Right lung (tissue), 2 donors: ENCODE measurements at regions not wholly inside any gene's neighbourhood (a gene's known extent, or its start where the extent isn't known, plus 50 kb on each side); places are given as distances from the start of the nearest gene placed in this dataset.

Experiments used
- DNase-seq, 2 donors: peaks; one replicate each; pipeline ENCODE4 v3.0.0-alpha.2; 2013

- no peak for DNase-seq
Observed at GRCh38 chr12:76220980-76221379, 127.2 kb downstream of the BBS10 start.

GRCh38 chr12:76219806-76220205, 128.4 kb downstream of the BBS10 start:
- no peak for DNase-seq

DNA sequence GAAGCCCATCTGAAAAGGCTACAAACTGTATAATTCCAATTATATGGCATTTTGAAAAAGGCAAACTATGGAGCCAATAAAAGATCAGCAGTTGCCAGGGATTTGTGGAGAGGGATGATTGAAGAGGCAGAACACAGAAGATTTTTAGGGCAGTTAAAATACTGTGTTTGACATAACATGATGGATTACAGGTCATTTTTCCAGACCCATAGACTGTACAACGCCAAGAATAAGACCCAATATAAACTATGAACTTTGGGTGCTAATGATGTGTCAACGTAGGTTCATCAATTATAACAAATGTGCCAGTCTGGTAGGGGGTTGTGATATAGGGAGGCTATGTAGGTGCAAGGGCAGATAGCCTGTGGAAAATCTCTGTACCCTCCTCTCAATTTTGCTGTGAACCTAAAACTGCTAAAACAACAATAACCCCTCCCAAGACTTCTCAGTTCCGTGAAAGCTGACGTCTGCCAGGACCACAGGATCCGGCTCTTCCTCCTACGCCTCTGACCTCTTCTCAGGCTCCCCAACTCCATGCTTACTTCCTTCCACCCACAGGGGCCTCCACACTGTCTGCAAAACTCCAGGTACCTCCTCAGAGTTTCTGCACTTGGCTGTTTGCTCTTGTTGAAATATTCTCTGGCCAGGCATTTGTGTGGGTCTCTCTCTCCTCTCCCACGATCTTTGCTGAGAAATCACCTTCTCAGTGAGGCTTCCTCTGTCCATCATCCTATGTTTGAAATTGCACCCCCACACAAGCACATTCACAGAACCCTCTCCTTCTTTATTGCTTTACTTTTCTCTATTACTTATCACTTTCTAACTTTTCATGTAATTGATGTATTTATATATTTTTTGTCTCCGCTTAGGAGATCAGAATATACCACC, 131.4 kb downstream of the BBS10 start:
- no peak for DNase-seq

DNA sequence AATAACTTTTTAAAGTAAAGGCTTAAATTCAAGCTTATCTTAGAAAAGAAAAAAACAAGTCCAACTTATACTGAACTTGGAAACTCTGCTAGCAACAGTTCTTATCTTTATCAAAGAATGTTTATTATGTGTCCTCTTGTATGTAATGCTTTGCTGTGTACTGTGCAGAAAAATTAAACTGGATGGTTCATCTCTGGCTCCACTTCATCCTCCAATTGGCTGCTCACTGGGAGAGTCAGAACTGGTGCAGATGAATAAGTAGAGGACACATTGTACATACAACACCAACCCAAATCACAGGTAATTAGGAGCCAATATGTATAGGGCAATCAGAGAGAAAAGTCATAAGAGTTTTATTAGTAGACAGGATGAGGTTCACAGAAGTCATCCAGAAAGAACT, 123.6 kb upstream of the NAP1L1 start:
- peak; percentile 65 to 79 for DNase-seq

DNA sequence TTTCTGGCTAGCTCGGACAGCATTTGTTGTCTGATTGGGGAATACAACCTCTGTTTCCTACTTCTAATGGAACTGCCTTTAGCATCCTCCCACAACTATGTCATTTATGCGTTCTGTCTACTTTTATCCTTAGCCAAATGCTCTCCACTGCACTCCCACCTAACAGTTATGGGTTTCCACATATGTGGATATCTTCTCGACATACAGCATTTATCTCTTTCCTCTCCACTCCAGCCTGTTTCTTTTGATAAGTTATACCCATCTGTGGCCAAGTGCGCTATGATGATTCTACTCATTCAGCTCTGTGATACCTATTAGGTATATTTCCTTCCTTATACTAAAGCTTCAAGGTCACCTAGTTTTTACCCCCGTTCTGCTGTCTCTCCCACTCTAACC, 122.2 kb upstream of the NAP1L1 start:
- no peak for DNase-seq

DNA sequence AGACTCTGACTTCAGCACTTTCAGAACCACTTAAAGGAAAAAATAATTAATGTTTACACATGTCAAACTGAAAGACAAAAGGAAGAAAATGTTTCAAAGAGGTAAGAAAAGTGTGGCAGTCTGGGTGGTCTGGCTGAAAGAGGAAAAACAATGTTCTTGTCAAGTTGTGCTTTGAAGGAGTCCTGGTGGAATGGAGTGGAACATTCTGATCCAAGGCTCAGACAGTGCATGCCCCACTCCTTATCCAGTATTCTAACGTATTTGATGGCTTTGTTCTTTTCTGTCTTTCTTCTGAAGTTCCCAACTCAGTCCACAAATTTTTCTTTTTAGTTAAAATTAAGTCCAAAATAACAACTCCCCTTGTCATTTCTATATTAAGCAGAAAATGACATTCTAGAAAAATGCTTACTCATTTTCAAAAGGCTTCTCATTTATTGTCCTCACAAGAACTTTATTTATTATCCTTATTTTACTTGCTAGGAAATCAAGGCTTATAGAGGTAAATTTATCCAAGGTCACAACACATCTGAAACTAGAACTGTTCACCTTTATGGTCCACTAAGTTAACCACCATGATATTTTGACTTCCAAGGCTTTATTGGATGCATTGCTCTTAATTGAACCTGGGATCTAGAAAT, 121.7 kb upstream of the NAP1L1 start:
- DNase-seq = no peak

GRCh38 chr12:76202621-76203020, 118.1 kb upstream of the NAP1L1 start:
- DNase-seq = no peak

GRCh38 chr12:76201758-76202157, 117.3 kb upstream of the NAP1L1 start:
- DNase-seq = no peak

GRCh38 chr12:76201316-76201715, 116.8 kb upstream of the NAP1L1 start:
- no peak for DNase-seq

GRCh38 chr12:76199808-76200207, 115.3 kb upstream of the NAP1L1 start:
- peak in 1 of 2 donors; percentile 6 for DNase-seq

GRCh38 chr12:76198839-76199238, 114.4 kb upstream of the NAP1L1 start:
- DNase-seq = no peak

DNA sequence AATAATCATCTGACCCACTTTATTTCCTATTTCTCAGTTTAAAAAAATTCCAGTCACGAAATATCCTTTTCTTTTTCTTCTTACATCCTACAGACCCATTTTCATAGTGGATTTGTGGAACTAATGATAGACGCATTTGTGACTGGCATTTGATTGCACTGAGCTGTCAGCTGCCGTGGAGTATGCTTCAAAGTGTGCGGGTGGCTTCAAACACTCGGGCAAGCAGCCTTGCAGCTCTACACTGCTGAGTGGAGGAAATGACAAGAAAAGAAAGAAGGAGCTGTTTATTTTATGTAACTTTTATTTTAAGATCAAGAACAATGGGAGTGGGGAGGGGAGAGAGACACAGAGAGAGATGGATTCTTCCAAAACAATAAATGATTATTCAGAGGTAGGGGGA, 112.8 kb upstream of the NAP1L1 start:
- DNase-seq = no peak

- no peak for DNase-seq
Observed at GRCh38 chr12:76195920-76196319, 111.4 kb upstream of the NAP1L1 start.

GRCh38 chr12:76194724-76195123, 110.2 kb upstream of the NAP1L1 start:
- DNase-seq = no peak

DNA sequence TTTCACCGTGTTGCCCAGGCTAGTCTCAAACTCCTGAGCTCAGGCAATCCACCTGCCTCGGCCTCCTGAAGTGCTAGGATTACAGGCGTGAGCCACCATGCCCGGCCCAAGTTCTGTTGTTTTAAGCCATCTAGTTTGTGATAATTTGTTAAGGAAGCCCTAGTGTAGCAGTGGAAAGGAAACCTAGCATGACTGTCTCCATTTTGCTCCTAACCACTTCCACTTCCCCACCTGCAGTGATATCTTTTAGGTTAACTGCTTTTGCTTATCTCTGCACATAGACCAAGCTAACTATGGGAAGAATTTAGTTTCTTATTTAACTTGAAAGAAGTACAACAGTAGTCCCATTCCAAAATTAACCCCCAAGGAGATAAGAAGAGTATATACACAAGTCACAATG, 109.5 kb upstream of the NAP1L1 start:
- no peak for DNase-seq

GRCh38 chr12:76192416-76192815, 107.9 kb upstream of the NAP1L1 start:
- DNase-seq = no peak

DNA sequence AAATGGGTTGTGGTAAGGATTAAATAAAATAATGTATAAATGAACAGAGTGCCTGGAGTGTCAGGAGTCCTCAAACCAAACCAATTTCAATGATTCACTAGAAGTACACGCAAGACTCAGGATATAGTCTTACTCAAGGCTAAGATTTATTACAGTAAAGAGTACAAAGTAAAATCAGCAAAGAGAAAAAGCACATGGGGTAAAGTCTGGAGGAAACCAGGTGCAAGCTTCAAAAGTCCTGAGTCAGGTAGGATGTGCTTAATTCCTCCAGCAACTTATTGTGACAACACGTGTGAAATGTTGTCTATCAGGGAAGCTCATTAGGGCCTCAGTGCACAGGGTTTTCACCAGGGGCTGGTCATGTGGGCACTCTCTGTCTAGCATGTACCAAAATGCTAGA, 105.8 kb upstream of the NAP1L1 start:
- no peak for DNase-seq

DNA sequence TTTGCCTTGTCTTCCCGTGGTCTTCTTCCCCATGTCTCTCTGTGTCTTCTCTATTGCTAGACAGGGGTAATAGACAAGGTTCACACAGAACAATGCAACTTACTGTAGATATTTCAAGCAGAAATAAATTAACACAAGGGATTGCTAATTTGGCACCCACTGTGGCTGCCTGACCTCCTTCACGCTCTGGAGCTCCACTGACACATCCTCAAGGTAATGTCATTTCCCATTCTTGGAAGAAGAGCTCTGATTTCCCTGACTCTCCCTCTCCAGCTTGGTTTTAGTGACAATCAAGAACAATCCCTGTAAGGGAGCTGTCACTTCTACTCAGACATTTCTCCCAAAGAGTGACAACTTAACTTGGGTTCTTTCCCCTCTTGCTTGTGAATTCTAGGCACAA, 105.4 kb upstream of the NAP1L1 start:
- no peak for DNase-seq

- no peak for DNase-seq
Observed at GRCh38 chr12:76187177-76187576, 102.7 kb upstream of the NAP1L1 start.

DNA sequence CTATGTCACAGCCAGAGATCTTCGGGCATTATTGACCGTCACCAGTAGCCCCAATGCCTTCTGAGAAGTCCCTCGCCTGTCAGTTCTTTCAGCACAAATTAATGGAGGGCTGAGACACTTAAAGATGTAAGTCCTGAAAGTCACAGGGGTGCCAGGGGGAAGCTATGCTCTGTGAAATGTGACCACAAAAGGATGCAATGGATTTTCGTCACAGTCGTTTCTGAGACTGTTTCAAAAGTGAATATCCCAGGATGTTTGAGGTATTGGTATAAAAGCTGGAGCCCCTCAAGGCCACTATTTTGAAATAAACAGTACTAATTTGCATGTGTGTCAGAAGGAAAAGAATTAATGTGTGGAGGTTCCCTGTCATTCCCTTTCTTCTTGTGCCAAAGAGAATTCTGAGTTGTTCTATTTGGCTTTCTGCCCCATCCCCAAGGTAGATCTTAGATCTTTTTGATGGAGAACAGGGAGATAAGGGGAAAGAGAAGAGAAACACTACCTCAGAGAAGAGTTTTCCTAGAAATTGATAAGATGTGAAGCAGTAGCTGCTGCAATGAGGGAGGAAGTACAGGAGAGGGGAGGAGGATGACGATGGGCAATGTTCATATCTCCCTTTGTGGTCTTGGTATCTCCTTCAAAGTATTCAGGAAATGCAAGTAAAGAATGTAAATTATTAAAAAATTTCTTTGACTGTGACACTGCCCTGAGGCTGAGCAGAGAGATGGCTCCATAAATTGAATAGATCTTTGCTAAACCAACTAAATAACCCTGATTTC, 101.8 kb upstream of the NAP1L1 start:
- DNase-seq = no peak

DNA sequence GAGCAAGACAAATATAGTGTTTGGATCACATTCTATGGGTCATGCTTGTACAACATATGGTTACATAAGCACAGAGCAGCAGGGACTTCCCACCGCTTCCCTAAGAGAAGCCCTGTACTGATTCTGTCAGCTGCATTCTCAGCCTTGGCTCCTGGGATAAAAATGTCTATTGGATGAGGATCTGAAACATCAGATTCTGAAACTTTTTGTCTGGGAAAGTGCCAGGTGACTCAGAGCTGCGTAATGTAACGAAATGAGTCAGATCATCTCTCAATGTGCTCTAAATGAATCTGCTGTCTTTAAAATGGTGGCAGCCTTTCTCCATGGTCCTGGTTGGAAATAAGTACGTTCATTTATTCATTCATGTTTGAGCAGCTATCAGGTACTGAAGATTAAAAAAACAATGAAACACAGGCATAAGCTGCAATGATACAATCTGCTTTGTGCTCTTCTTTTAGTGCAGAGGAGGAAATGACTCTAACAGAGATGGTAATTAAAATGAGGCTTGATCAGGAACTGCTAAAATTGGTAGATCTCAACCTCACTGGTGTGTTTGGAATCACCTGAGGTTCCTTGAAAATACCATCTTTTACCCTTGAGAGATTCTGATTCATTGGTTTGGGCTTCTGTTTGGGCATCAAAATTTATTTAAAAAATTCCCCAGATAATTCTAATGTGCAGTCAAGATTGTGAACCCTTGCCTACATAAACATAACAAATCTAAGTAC, 99.1 kb upstream of the NAP1L1 start:
- no peak for DNase-seq
